ENCODE measurements at regions not wholly inside any gene's neighbourhood (a gene's known extent, or its start where the extent isn't known, plus 50 kb on each side); places are given as distances from the start of the nearest gene placed in this dataset.

DNA sequence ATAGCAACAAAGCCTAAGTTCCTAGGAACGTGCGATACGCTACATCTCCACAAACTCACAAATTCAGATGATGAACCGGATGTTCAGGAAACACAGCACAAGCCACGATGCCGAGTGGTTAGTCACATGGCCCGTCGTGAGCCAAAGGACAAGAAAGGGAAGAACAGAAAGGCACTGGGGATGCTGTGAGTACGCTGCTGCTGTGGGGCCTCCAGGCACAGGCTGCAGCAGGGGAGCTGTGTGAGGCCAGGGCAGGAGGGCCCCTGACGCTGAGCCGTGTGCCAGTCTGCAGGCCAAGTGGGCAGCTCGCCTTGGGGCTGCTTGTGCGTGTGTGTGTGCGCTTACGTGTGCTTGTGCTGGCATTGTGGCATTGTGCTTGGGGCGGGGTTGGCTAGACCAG, 89.4 kb downstream of the CTTN start:
- H3K27ac Mint-ChIP-seq: no peak overlapping the region; a peak in 1 of 7 replicates
- no peak overlapping the region for H2BK12ac ChIP-seq (ENCODE audit: insufficient read length, low read depth, low read length)
- TF ChIP-seq, protein P1, sequence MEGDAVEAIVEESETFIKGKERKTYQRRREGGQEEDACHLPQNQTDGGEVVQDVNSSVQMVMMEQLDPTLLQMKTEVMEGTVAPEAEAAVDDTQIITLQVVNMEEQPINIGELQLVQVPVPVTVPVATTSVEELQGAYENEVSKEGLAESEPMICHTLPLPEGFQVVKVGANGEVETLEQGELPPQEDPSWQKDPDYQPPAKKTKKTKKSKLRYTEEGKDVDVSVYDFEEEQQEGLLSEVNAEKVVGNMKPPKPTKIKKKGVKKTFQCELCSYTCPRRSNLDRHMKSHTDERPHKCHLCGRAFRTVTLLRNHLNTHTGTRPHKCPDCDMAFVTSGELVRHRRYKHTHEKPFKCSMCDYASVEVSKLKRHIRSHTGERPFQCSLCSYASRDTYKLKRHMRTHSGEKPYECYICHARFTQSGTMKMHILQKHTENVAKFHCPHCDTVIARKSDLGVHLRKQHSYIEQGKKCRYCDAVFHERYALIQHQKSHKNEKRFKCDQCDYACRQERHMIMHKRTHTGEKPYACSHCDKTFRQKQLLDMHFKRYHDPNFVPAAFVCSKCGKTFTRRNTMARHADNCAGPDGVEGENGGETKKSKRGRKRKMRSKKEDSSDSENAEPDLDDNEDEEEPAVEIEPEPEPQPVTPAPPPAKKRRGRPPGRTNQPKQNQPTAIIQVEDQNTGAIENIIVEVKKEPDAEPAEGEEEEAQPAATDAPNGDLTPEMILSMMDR (conservative IDR thresholded peaks at IDR 0.05): no peak
- peaks cover 6% of the 10 kb centered on the region for H3K9me3 ChIP-seq (ENCODE audit: control insufficient read depth, low read depth, low read length)
- no peak overlapping the region for H2BK5ac ChIP-seq (ENCODE audit: insufficient read length, low read length)
- H3K27me3 ChIP-seq (ENCODE audit: insufficient read depth, low read length): no peaks in the 10 kb centered on the region
- no peaks in the 10 kb centered on the region for H3K79me2 ChIP-seq (ENCODE audit: insufficient read depth, low read length)
- no peaks in the 10 kb centered on the region for H3K4me1 ChIP-seq (ENCODE audit: insufficient read depth, low read length)
- H3K23ac ChIP-seq (ENCODE audit: insufficient read length, low read depth, low read length): no peak overlapping the region
- H3K4ac ChIP-seq (ENCODE audit: low read depth, low read length): no peak overlapping the region
- no peak overlapping the region for H2AK5ac ChIP-seq (ENCODE audit: insufficient read length, low read length)
- WGBS (ENCODE audit: extremely low coverage, insufficient read length, low lambda C conversion rate): no CpG with 5 or more reads among the region's 16 CpGs
- H2BK120ac ChIP-seq (ENCODE audit: low read depth, low read length, poor library complexity, severe bottlenecking): no peak overlapping the region
- no peaks in the 10 kb centered on the region for H3K23me2 ChIP-seq (ENCODE audit: insufficient read length, low read depth, low read length, poor library complexity, severe bottlenecking)
- H3K4me1 Mint-ChIP-seq: no peaks in the 10 kb centered on the region; a peak in 1 of 4 replicates
- no peak overlapping the region for H2BK20ac ChIP-seq (ENCODE audit: low read depth, low read length, poor library complexity, severe bottlenecking)
- no peak overlapping the region for H2AFZ ChIP-seq (ENCODE audit: low read length)
- H3K56ac ChIP-seq (ENCODE audit: insufficient read length, low read depth, low read length): no peak overlapping the region
- H4K8ac ChIP-seq (replicated peaks; ENCODE audit: insufficient read length, low read depth, low read length): no peak overlapping the region
- no peak overlapping the region for H3K27ac ChIP-seq (ENCODE audit: insufficient read length, low read depth, low read length)
- H3K36me3 Mint-ChIP-seq (ENCODE audit: insufficient read depth in 1 of 3, low read depth in 3 of 3): peaks cover 36 to 51% (median 44%) of the 10 kb centered on the region in 3 experiments
- H3K27me3 Mint-ChIP-seq (ENCODE audit: low read depth): no peaks in the 10 kb centered on the region
- H3K4me3 Mint-ChIP-seq: no peak overlapping the region; a peak in 1 of 5 replicates
- no peaks in the 10 kb centered on the region for H3K79me1 ChIP-seq (ENCODE audit: insufficient read depth, low read depth, low read length, poor library complexity, severe bottlenecking)
- H3K4me2 ChIP-seq (ENCODE audit: insufficient read depth, insufficient read length, low read length): no peak overlapping the region
- H3K9me3 Mint-ChIP-seq: peaks cover 11 to 14% of the 10 kb centered on the region in 2 experiments
- no peak overlapping the region for H4K5ac ChIP-seq (ENCODE audit: insufficient read length, low read depth, low read length)
- H3T11ph ChIP-seq (ENCODE audit: low read length): no peak overlapping the region
- H3K14ac ChIP-seq (ENCODE audit: insufficient read depth, low read length): no peak overlapping the region
- peaks cover 2% of the 10 kb centered on the region for H4K20me1 ChIP-seq (ENCODE audit: control insufficient read depth, insufficient read depth, insufficient read length)
- DNase-seq: no peak
- H3K18ac ChIP-seq (ENCODE audit: insufficient read length, low read depth, low read length): no peak overlapping the region
- no peak overlapping the region for H2BK15ac ChIP-seq (ENCODE audit: low read depth, low read length)
- no peak overlapping the region for H4K91ac ChIP-seq (ENCODE audit: insufficient read length, low read depth, low read length)
- H3K9ac ChIP-seq (ENCODE audit: extremely low read depth, insufficient read length, low read length): no peak overlapping the region
